ENCODE measurements at regions not wholly inside any gene's neighbourhood (a gene's known extent, or its start where the extent isn't known, plus 50 kb on each side); places are given as distances from the start of the nearest gene placed in this dataset.
"Not testable (repeated sequence)": the region's sequence is repeated elsewhere in the genome, so short reads cannot be mapped to it uniquely, and the experiment has no call there.

DNA sequence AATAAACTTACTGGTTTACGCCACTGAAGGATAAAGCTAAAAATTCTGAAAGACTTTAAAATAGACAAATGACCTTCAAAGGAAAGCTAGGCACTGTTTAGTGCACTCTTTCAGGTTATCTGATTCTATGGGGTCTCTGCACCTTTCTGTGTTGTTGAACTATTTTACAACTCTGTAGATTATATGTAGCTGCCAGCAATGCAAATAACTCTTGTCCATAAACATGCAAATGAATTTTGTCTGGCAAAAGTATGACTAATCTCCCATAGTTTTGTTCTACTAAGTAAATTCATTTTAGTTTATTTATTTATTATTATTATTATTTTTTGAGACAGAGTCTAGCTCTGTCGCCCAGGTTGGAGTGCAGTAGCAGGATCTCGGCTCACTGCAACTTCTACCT, 266.3 kb upstream of the CCDC196 start:
- no peak for DNase-seq

DNA sequence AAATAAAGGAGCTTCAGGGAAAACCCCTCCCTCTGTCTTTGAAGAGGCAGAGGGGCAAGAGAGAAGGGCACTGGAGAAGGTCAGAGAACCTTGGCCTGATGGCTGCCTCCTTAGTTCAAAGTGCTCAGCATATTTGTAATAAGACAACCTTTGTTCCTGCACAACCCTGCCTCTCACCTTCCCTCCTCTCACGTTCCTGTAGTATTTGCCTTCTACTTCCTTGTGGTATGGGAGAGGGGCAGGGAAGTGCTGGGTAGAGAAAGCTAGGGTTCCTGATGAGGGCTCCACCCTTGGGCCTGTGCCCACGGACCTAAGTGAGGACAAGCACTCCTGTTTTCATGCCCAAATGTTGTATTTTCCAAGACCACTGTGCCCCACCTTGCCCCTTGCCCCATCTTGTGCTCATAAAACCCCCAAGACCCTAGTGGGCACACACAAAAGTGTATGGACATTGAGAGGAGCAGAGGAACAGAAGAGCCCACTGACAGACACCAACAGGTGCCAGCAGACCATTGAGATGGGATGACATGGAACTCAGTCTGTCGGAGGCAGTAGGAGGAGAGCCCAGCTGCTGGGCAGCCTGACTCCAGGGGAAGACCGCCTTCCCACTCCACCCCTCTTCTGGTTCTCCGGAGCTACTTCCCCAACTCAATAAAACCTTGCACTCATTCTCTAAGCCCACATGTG, 261.5 kb upstream of the CCDC196 start:
- no peak for DNase-seq

- DNase-seq = no peak
Measured at GRCh38 chr14:66225337-66225736, 260.8 kb upstream of the CCDC196 start.

- no peak for DNase-seq
Measured at GRCh38 chr14:66228267-66228970, 257.8 kb upstream of the CCDC196 start.

DNA sequence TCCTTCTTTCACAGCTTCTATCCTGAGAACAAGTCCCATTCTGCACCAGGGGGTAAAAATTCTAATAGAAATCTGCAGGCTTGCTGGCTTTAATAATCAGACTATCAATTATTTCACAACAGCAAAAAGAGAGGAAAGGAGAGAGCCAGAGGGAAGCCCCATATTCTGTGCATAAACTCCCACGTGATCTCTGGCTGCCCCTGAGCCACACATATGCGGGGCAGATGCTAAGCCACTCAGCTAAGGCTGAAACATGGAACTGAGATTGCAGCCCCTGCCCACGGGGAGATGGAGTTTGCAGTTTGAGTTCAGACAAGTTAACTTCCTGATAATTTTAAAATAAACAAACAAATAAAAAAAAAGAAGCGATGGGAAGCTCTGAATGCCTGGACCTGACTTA, 254.4 kb upstream of the CCDC196 start:
- DNase-seq = no peak

DNA sequence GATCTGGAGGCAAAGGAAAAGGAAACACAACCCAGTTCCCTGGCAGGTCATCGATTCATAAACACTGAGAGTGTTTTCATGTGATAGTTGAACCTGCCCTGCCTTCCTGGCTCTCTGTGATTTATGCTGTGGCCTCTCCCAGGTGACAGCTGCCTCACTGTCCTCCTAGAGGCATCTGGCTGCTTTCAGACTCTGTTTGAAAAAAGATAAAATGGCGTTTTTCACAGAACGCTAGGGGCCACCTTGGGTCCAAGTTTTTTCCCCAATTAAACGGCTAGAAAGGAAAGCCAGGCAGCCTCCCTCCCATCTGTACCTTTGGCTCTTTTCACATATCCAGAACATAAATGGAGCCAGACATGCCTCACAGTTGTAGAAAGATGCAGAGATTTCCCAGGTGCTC, 252.6 kb upstream of the CCDC196 start:
- DNase-seq = no peak

DNA sequence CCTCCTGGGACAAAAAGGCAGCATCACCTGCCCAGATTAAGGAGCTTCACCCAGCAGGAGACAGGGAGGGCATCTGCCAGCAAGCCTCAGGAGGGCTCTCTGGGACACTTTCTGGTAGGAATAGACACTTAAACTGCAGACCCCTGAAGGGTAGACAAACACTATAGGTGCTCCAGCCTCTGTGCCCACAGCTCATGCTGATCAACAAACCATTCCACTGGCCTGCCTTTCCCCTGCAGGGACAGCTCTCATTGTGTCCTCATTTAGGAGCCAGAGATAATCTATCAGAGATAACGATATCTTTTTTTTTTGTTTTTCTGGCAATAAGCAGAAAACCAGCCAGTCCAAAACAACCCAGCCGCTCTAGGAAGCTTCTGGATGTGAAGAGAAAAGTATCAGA, 251.8 kb upstream of the CCDC196 start:
- no peak for DNase-seq

GRCh38 chr14:66237741-66238140, 248.4 kb upstream of the CCDC196 start:
- no peak for DNase-seq

DNA sequence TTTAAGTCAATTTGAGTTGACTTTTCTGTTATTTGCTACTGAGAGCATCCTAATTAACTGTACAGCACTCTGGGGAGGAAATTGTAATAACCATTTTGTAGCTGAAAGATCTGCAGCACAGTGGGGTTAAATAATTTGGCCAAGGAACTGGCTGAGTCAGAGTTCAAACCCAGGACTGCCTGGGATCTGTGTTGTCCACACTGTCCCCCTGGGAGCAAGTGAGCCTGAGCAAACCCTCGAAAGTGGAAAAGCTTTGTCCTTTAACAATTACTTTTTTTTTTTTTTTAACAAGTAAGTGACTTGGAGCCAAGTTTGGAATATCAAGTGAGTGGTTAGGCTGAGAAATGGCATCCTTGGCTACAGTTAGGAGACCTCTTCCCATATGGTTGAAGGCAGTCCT, 247.2 kb upstream of the CCDC196 start:
- no peak for DNase-seq

GRCh38 chr14:66239589-66239988, 246.6 kb upstream of the CCDC196 start:
- DNase-seq = no peak

- DNase-seq = no peak
Measured at GRCh38 chr14:66240105-66240504, 246.1 kb upstream of the CCDC196 start.

DNA sequence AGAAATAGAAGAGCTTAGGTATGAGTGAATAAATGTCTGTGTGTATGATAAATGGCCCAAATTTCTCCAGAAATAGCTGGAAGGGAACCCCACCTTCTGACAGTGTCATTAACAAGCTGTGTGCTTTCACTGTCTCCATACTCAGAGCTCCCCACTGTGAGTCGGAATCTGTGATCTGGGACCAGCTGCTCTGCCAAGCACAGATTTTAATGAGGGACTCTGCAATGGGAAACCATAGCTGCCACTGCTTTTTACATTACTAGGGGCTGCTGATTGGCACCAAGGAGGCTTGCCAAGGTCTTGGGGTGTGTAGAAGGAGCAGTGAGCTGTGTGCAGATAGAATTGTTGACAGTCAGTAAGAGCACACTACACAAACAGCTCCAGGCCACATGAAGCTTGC, 244.2 kb upstream of the CCDC196 start:
- DNase-seq = no peak

DNA sequence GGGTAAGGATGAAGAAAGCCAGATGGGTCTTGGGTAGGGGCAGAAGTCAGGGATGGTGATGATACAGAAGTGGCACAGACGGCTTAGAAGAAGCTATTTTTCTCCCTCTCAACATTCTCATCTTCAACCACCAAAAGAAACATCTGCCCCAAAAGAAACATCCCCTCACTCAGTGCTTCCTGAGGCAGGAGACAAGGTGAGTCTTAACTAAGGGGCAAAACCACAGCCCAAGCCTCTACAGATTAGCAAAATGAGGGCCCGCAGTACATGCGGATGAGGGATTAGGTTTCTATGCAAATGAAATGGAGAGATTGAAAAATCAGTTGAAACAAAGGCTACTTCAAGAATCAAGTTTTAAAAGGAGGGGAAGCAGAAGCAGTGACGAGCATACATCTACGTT, 241.3 kb upstream of the CCDC196 start:
- no peak for DNase-seq

GRCh38 chr14:66247662-66248193, 238.4 kb upstream of the CCDC196 start:
- no peak for DNase-seq

DNA sequence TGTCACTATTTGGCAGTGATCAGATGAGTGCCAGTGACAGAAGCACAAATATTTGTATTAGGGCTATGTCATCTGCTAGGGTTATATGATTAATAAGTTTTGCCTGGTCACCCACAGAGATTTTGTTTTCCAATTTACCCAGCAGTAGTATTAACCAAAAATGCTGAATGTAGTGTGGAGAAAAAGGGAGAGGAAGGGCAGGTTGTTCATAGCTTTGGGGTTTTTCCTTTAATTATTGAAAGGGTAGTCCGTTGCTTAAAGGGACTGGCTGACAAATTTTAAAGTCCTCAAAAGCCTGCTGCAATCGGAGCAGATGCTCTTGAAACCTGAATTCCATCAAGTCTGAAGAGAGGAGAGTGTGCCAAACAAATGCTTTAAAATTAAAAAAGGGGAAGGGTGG, 237.9 kb upstream of the CCDC196 start:
- DNase-seq = no peak

DNA sequence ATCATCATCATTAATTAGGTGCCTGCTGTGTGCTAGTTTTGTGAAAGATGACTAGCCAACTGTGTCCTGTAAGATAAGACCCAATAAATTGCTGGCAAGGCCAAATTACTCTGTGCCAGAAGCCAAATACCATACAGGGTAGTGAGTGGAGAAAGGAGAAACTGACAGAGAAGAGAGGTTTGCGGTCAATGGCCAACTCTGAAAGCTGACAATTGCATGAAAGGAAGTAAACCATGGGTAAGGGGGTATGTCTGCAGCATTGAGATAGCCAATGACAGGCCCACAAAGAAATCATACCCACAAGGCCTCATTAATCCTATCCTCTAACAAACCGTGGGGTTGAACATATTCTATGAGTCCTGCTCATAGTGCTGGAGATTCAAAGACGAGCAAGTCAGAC, 236.6 kb upstream of the CCDC196 start:
- no peak for DNase-seq

GRCh38 chr14:66254038-66254437, 232.1 kb upstream of the CCDC196 start:
- DNase-seq = no peak

DNA sequence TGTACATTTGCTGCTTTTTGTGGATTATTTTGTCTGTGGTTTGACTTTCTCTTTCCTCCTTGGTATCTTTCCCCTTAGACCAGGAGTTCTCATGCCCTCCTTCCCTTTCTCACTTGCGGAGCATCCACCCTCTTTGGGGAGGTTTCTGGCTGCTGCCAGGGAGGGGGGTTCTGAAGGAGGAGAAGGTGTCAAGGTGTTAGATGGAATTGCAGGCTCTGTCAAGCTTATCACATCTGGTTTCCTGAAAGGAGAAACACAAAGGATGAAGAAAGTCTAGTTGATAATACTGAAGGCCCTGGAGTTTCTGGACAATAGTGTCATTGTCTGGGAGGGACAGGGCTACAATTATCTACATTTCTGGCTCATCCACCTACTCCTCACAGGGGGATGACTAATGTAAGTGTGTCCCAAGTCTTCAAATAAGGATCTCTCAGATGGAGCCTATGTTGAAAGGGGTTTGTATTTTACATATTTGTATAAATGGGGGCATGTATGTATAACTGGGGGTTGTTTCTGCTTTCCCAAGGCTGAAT, 217.3 kb upstream of the CCDC196 start:
- no peak for DNase-seq

DNA sequence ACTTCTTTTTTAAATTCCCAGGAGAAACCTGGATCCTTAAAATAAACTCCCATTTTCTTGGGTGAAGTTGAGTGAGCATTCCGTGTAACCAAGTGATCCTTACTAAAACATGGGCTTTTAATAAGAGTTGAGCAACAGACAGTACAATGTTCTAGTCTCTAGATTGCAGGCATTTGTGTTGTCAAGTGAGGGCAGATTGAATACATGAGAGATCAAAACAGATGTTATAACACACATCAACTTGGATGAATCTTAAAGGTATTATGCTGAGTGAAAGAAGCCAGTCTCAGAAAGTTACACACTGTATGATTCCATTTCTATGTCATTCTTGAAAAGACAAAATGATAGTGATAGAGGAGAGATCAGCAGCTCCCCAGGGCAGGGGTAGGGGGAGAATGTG, 213.9 kb upstream of the CCDC196 start:
- DNase-seq = no peak

GRCh38 chr14:66273261-66273832, 212.8 kb upstream of the CCDC196 start:
- no peak for DNase-seq

DNA sequence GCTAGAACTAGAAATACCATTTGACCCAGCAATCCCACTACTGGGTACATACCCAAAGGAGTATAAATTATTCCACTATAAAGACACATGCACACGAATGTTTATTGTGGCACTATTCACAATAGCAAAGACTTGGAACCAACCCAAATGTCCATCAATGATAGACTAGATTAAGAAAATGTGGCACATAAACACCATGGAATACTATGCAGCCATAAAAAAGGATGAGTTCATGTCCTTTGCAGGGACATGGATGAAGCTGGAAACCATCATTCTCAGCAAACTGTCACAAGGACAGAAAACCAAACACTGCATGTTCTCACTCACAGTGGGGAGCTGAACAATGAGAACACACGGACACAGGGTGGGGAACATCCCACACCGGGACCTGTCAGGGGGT, 207.8 kb upstream of the CCDC196 start:
- DNase-seq = not testable (repeated sequence)

DNA sequence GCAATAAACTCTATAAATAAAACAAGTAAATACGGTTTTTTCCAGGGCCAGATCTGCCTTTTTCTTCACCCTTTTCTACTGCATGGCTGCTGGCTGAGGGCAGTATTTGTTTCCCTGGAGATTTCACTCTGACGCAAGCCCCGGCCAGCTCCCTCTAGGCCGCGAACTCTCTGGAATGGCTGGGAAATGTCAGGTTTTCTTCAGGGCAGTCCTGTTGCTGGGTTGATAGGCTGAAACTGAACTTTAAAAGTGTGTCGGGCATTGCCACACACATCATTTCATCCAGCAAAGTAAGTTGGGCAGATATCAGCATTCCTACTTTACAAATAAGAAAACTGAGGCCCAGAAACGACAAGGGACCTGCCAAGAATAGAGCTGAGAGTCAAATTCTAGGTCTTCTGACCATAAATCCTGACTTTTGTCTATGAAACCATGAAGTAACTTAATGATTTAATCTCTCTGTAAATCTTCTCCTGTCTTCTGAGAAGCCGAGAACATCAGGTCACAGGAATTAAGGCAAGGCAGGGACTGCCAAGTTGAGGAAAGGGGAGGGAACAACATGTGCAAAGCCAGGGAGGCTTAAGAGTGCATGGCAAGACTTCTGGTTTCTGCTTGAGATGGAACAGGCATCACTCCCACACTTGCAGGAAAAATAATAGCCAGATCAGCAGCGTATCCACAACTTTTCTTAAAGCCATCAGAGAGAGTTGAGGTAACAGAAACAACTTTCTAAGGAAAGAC, 205.0 kb upstream of the CCDC196 start:
- DNase-seq = peak in 7 of 14 donors; percentile 2 to 59 (median 19)

DNA sequence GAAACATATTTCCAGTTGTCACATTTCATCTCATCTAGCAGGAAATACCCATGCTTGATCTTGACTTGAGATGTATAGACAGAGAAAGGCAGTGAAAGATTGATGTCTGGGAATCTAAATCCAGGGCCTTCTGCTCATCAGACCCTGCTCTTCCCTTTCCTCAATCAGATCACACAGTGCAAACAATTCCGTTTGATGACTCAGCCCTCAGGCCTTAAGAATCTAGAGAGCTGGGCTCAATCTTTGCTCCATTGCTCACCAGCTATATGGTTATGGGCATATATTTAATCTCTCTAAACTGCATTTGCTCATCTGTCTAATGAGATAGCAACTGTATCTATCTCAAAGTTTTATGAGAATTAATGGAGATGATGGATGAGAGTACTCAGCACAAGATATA, 201.8 kb upstream of the CCDC196 start:
- DNase-seq = no peak
